Activated naive CD8-positive, alpha-beta T cell treated with anti-CD3 and anti-CD28 coated beads, Interleukin-2, amount 10 ng/mL, durations not matched to agents 7 days and 5 days (primary cell): ENCODE measurements at regions not wholly inside any gene's neighbourhood (a gene's known extent, or its start where the extent isn't known, plus 50 kb on each side); places are given as distances from the start of the nearest gene placed in this dataset.

Experiments
- ATAC-seq: fragments of 150-1000 bp; cut with Tn5 transposase; one replicate; pipeline ENCODE4 v1.10.0; 2021; ENCODE audit warnings: low read depth, moderate library complexity
- POLR2A ChIA-PET: fragments of 350-600 bp; sonication (Branson Sonifier 250); formaldehyde crosslinking; loops from one replicate; lab custom pipeline; 2021; ENCODE audit warnings: antibody characterized with exemption; lab: Charles Lee
- DNase-seq: peaks from one replicate; pipeline ENCODE4 v3.0.0; 2021
- H3K27ac Mint-ChIP-seq: one replicate; pipeline ENCODE4 v1.8.0; 2022; ENCODE audit warnings: mild to moderate bottlenecking, mixed read lengths
- H3K27me3 Mint-ChIP-seq: one replicate; pipeline ENCODE4 v1.8.0; 2022; ENCODE audit warnings: mild to moderate bottlenecking, moderate library complexity, mixed read lengths
- H3K36me3 Mint-ChIP-seq: one replicate; pipeline ENCODE4 v1.8.0; 2021; ENCODE audit warnings: mild to moderate bottlenecking, mixed read lengths
- H3K4me1 Mint-ChIP-seq: one replicate; pipeline ENCODE4 v1.8.0; 2021; ENCODE audit warnings: mixed read lengths
- H3K4me3 Mint-ChIP-seq: one replicate; pipeline ENCODE4 v1.8.0; 2022; ENCODE audit warnings: mild to moderate bottlenecking, moderate library complexity, mixed read lengths
- H3K9me3 Mint-ChIP-seq: one replicate; pipeline ENCODE4 v1.8.0; 2021; ENCODE audit warnings: mixed read lengths

DNA sequence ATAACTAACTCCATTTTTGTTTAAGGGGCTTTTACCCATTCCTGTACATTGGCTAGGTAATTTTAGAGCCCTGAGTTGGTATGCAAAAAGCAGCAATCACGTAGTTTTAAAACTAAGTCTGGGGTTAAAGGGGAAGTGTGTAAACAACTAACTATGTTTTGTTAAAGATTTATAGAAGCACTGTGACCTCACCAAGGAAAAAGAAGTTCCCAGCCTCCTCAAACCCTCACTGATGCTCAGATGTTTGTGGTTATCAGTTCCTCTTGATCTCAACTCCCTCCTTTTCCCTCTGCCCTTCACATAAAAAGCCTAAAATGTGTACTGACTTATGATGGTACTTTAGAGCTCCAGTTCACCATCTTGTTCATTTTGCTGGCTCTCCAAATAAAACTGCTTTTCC lies 119.9 kb upstream of the IRX6 start:
- Mint-ChIP-seq H3K27ac (no peak overlapping the region), H3K36me3 (no peaks in the 10 kb centered on the region), H3K27me3 (peaks cover 2% of the 10 kb centered on the region), H3K9me3 (no peaks in the 10 kb centered on the region), H3K4me1 (no peaks in the 10 kb centered on the region), H3K4me3 (no peak overlapping the region)
- POLR2A ChIA-PET, result no interaction called here
- DNase-seq, result no peak
- ATAC-seq, result no peak

DNA sequence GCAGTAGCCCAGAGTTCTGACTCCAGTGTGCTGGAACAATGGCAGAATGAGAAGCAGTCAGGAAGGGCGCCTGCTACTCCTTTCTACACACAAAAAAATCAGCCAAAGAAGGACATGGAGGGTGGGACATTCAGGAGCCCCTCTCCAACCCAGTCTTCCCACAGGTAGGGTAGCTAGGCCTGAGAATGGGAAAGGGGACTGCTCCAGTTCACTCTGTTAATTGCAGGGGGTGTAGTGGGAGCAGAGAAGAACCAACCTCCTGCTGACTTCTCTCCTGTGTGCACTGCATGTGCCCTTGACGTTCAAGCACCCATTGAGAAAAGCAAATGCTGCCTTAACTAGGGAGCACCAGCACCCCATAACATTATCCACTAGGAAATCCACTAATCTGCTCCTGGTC lies 119.1 kb upstream of the IRX6 start:
- H3K36me3 Mint-ChIP-seq, result no peaks in the 10 kb centered on the region
- H3K9me3 Mint-ChIP-seq, result no peaks in the 10 kb centered on the region
- DNase-seq (no peak), ATAC-seq (no peak)
- H3K27me3 Mint-ChIP-seq, result peaks cover 2% of the 10 kb centered on the region
- H3K4me1 Mint-ChIP-seq, result no peaks in the 10 kb centered on the region
- no peak overlapping the region for H3K27ac Mint-ChIP-seq
- POLR2A ChIA-PET, result no interaction called here
- no peak overlapping the region for H3K4me3 Mint-ChIP-seq

- Mint-ChIP-seq H3K9me3 (no peaks in the 10 kb centered on the region), H3K27ac (no peak overlapping the region), H3K4me3 (no peak overlapping the region), H3K36me3 (no peaks in the 10 kb centered on the region), H3K4me1 (no peaks in the 10 kb centered on the region), H3K27me3 (no peaks in the 10 kb centered on the region)
- POLR2A ChIA-PET, result no interaction called here
- ATAC-seq, result no peak
- DNase-seq, result no peak
Measured at GRCh38 chr16:55207693-55208428, 116.1 kb upstream of the IRX6 start.

GRCh38 chr16:55209626-55210025 lies 114.4 kb upstream of the IRX6 start:
- peaks cover 2% of the 10 kb centered on the region for H3K27me3 Mint-ChIP-seq
- H3K36me3 Mint-ChIP-seq, result no peaks in the 10 kb centered on the region
- no peak overlapping the region for H3K27ac Mint-ChIP-seq
- POLR2A ChIA-PET, result no interaction called here
- no peaks in the 10 kb centered on the region for H3K4me1 Mint-ChIP-seq
- DNase-seq (no peak), ATAC-seq (no peak)
- no peak overlapping the region for H3K4me3 Mint-ChIP-seq
- H3K9me3 Mint-ChIP-seq, result no peaks in the 10 kb centered on the region

GRCh38 chr16:55212791-55213190 lies 111.2 kb upstream of the IRX6 start:
- Mint-ChIP-seq H3K27me3 (peaks cover 3% of the 10 kb centered on the region), H3K36me3 (no peaks in the 10 kb centered on the region), H3K4me3 (no peak overlapping the region), H3K27ac (no peak overlapping the region), H3K9me3 (no peaks in the 10 kb centered on the region), H3K4me1 (no peaks in the 10 kb centered on the region)
- DNase-seq (no peak), ATAC-seq (no peak)
- POLR2A ChIA-PET, result no interaction called here

GRCh38 chr16:55214412-55214811 lies 109.6 kb upstream of the IRX6 start:
- Mint-ChIP-seq H3K27ac (no peak overlapping the region), H3K4me1 (no peaks in the 10 kb centered on the region), H3K36me3 (no peaks in the 10 kb centered on the region), H3K27me3 (peaks cover 5% of the 10 kb centered on the region), H3K9me3 (no peaks in the 10 kb centered on the region), H3K4me3 (no peak overlapping the region)
- DNase-seq, result no peak
- POLR2A ChIA-PET, result no interaction called here
- ATAC-seq, result no peak

GRCh38 chr16:55214974-55215494 lies 109.0 kb upstream of the IRX6 start:
- Mint-ChIP-seq H3K4me1 (no peaks in the 10 kb centered on the region), H3K4me3 (no peak overlapping the region), H3K27ac (no peak overlapping the region), H3K27me3 (peaks cover 5% of the 10 kb centered on the region), H3K36me3 (no peaks in the 10 kb centered on the region), H3K9me3 (no peaks in the 10 kb centered on the region)
- no peak for DNase-seq
- POLR2A ChIA-PET, result no interaction called here
- no peak for ATAC-seq

GRCh38 chr16:55217392-55217791 lies 106.6 kb upstream of the IRX6 start:
- Mint-ChIP-seq H3K9me3 (no peaks in the 10 kb centered on the region), H3K27ac (no peak overlapping the region), H3K4me1 (no peaks in the 10 kb centered on the region), H3K27me3 (peaks cover 5% of the 10 kb centered on the region), H3K4me3 (no peak overlapping the region), H3K36me3 (no peaks in the 10 kb centered on the region)
- POLR2A ChIA-PET, result no interaction called here
- ATAC-seq (no peak), DNase-seq (no peak)

DNA sequence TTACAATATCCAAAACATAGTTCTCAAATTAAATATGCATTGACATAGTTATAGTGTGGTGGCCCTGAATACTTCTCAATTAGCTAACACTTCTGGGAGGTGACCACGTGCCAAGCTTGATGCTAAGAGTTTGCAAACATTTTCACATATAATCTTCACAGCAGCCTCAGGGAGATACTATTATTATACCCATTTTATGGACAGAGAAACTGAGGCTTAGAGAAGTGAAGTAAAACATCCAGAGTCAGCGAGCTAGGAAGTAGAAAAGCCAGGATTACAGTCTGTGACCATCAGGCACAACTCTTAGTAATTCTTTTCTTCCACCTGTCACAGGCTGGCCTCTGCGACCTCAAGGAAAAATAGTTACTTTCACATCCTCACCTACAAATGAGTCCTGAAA lies 102.2 kb upstream of the IRX6 start:
- POLR2A ChIA-PET, result no interaction called here
- Mint-ChIP-seq H3K4me3 (no peak overlapping the region), H3K36me3 (no peaks in the 10 kb centered on the region), H3K9me3 (peaks cover 8% of the 10 kb centered on the region), H3K4me1 (no peaks in the 10 kb centered on the region), H3K27me3 (peaks cover 2% of the 10 kb centered on the region), H3K27ac (no peak overlapping the region)
- ATAC-seq (no peak), DNase-seq (no peak)

DNA sequence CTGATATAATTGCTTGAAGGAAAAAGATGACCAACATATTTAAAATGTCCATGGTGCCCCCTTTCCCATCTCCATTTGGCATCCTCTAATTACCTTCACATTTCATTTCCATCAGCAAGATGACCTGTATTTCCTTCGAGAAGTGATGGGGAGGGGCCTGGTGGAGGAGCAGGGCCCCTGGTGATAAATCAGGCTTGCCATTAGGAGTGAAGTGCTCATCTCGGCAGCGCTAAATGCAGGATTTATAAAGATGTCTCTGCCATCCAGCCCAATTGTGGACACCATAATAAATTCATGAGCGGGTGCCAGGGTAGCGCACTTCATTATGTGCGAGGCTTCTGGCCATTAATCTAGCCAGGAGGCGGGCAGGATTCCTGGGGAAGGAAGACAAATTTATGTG lies 101.5 kb upstream of the IRX6 start:
- no peak overlapping the region for H3K27ac Mint-ChIP-seq
- DNase-seq (no peak), ATAC-seq (no peak)
- peaks cover 2% of the 10 kb centered on the region for H3K27me3 Mint-ChIP-seq
- H3K36me3 Mint-ChIP-seq, result no peaks in the 10 kb centered on the region
- no peak overlapping the region for H3K4me3 Mint-ChIP-seq
- POLR2A ChIA-PET, result no interaction called here
- H3K4me1 Mint-ChIP-seq, result no peaks in the 10 kb centered on the region
- peaks cover 8% of the 10 kb centered on the region for H3K9me3 Mint-ChIP-seq

- Mint-ChIP-seq H3K27ac (no peak overlapping the region), H3K27me3 (peaks cover 4% of the 10 kb centered on the region), H3K4me3 (no peak overlapping the region), H3K9me3 (peaks cover 8% of the 10 kb centered on the region), H3K4me1 (no peaks in the 10 kb centered on the region), H3K36me3 (no peaks in the 10 kb centered on the region)
- DNase-seq (no peak), ATAC-seq (no peak)
- POLR2A ChIA-PET, result no interaction called here
Measured at GRCh38 chr16:55225972-55226542, 97.9 kb upstream of the IRX6 start.

DNA sequence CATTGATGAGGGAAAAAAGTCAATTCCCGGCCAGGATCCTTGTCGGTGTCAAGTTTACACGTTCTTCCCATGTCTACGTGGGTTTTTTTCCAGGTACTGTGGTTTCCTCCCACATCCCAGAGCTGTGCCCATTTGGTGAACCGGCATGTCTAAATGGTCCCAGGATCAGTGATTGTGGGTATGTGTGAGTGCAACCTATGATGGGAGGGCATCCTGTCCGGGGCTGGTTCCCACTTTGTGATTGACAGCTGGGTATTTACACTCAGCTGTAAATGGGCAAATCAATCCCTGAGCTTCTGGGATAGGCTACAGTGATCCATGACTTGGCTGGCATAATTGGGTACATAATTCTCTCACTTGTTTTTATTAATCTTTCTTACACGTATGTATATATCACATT lies 91.2 kb upstream of the IRX6 start:
- POLR2A ChIA-PET, result no interaction called here
- no peaks in the 10 kb centered on the region for H3K4me1 Mint-ChIP-seq
- H3K27ac Mint-ChIP-seq, result no peak overlapping the region
- no peak overlapping the region for H3K4me3 Mint-ChIP-seq
- peaks cover 9% of the 10 kb centered on the region for H3K27me3 Mint-ChIP-seq
- H3K36me3 Mint-ChIP-seq, result no peaks in the 10 kb centered on the region
- no peaks in the 10 kb centered on the region for H3K9me3 Mint-ChIP-seq
- ATAC-seq, result no peak
- DNase-seq, result no peak

GRCh38 chr16:55233464-55233863 lies 90.5 kb upstream of the IRX6 start:
- no peak for DNase-seq
- no peaks in the 10 kb centered on the region for H3K36me3 Mint-ChIP-seq
- H3K4me3 Mint-ChIP-seq, result no peak overlapping the region
- H3K4me1 Mint-ChIP-seq, result no peaks in the 10 kb centered on the region
- ATAC-seq, result no peak
- no peak overlapping the region for H3K27ac Mint-ChIP-seq
- H3K27me3 Mint-ChIP-seq, result peaks cover 10% of the 10 kb centered on the region
- POLR2A ChIA-PET, result no interaction called here
- peaks cover 2% of the 10 kb centered on the region for H3K9me3 Mint-ChIP-seq

DNA sequence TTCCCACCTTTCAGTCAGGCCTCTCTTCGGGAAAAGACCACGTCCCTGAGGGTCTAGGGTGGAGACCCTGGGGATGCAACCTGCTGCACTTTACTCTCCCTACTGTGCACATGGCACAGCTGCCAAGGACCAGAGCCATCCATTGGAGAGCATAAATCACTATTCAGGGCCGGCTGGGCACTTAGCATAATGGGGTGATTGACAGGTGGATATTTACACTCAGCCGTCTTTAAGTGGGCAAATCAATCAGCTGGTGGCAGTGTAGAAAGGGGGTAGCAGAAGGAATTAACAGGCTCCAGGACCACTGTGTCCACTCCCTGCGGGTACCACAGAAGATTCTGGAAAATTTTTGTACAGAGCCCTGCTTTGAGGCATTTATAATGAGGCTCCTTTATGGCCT lies 87.3 kb upstream of the IRX6 start:
- Mint-ChIP-seq H3K9me3 (peaks cover 2% of the 10 kb centered on the region), H3K27ac (no peak overlapping the region), H3K27me3 (peaks cover 7% of the 10 kb centered on the region), H3K4me3 (no peak overlapping the region), H3K4me1 (no peaks in the 10 kb centered on the region), H3K36me3 (no peaks in the 10 kb centered on the region)
- DNase-seq (no peak), ATAC-seq (no peak)
- POLR2A ChIA-PET, result no interaction called here
